Tibial nerve (tissue), 3 donors: ENCODE measurements at regions not wholly inside any gene's neighbourhood (a gene's known extent, or its start where the extent isn't known, plus 50 kb on each side); places are given as distances from the start of the nearest gene placed in this dataset.

Source experiments
- POLR2A ChIP-seq, 2 donors: fragments of 450-650 bp; IDR thresholded peaks; one replicate each; pipeline ENCODE4 v1.6.1; 2017; ENCODE audit warnings: antibody characterized with exemption in 2 of 2, mild to moderate bottlenecking in 2 of 2, moderate library complexity in 2 of 2
- TF ChIP-seq, protein P1 (sequence below), 5 experiments: fragments of 200-600 bp in 3 of 5; fragments of 450-650 bp in 2 of 5; sonication (generic) in 3 of 5; IDR thresholded peaks; one replicate each; pipeline ENCODE4 v1.5.1; 2016 to 2019; ENCODE audit warnings: antibody characterized with exemption in 5 of 5, mild to moderate bottlenecking in 3 of 5, moderate library complexity in 2 of 5

DNA sequence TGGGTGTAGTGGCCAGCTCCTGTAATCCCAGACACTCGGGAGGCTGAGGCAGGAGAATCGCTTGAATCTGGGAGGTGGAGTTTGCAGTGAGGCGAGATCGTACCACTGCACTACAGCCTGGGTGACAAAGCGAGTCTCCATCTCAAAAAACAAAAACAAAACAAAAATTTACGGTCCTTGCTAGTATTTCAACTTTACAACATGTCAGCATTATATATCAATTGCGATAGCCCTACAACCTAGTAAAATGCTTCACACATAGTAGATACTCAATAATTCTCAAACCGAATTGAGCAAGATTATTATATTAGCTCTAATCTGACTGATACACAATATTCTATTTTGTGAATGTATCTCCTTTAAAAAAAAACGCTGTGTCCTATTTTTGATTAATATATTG lies 1411.0 kb upstream of the WWC1 start:
- TF ChIP-seq POLR2A (IDR thresholded peaks at IDR 0.05) = no peak
- TF ChIP-seq, protein P1, sequence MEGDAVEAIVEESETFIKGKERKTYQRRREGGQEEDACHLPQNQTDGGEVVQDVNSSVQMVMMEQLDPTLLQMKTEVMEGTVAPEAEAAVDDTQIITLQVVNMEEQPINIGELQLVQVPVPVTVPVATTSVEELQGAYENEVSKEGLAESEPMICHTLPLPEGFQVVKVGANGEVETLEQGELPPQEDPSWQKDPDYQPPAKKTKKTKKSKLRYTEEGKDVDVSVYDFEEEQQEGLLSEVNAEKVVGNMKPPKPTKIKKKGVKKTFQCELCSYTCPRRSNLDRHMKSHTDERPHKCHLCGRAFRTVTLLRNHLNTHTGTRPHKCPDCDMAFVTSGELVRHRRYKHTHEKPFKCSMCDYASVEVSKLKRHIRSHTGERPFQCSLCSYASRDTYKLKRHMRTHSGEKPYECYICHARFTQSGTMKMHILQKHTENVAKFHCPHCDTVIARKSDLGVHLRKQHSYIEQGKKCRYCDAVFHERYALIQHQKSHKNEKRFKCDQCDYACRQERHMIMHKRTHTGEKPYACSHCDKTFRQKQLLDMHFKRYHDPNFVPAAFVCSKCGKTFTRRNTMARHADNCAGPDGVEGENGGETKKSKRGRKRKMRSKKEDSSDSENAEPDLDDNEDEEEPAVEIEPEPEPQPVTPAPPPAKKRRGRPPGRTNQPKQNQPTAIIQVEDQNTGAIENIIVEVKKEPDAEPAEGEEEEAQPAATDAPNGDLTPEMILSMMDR (IDR thresholded peaks at IDR 0.05) = no peak
